HCT116 (cell line): ENCODE measurements at regions not wholly inside any gene's neighbourhood (a gene's known extent, or its start where the extent isn't known, plus 50 kb on each side); places are given as distances from the start of the nearest gene placed in this dataset.

Source experiments
- CBX3 ChIP-seq: IDR thresholded peaks from 2 replicates; pipeline ENCODE4 v1.6.1; 2012; ENCODE audit warnings: low read depth
- CTCF ChIP-seq, 3 experiments: fragments of 200-600 bp in 1 of 3; sonication (generic) in 1 of 3; IDR thresholded peaks in 2 of 3; conservative IDR thresholded peaks in 1 of 3; 2 replicates each; pipeline ENCODE4 v1.5.1; 2012 to 2017; ENCODE audit warnings: low read depth in 2 of 3, low read length in 2 of 3, antibody characterized with exemption in 1 of 3, borderline replicate concordance in 1 of 3, control low read depth in 1 of 3, mild to moderate bottlenecking in 1 of 3, mixed read lengths in 1 of 3, mixed run types in 1 of 3, moderate library complexity in 1 of 3; ENCODE audit not compliant: insufficient read depth in 1 of 3
- EZH2phosphoT487 ChIP-seq: fragments of 200-600 bp; IDR thresholded peaks from 2 replicates; pipeline ENCODE4 v1.6.1; 2018; ENCODE audit warnings: antibody characterized with exemption, borderline replicate concordance
- POLR2A ChIP-seq: IDR thresholded peaks from 2 replicates; pipeline ENCODE4 v1.7.0; 2011; ENCODE audit warnings: borderline replicate concordance; ENCODE audit not compliant: insufficient read depth, insufficient read length; ENCODE audit errors: extremely low read depth
- SP1 ChIP-seq: IDR thresholded peaks from 2 replicates; pipeline ENCODE4 v1.6.1; 2012; ENCODE audit warnings: low read depth
- YY1 ChIP-seq: IDR thresholded peaks from 2 replicates; pipeline ENCODE4 v1.6.1; 2011; ENCODE audit warnings: low read length, low read depth, moderate library complexity, mild to moderate bottlenecking; ENCODE audit not compliant: insufficient replicate concordance; ENCODE audit errors: extremely low read depth
- TF ChIP-seq, protein P1 (sequence below): IDR thresholded peaks from 2 replicates; pipeline ENCODE4 v1.6.1; 2011; ENCODE audit warnings: mild to moderate bottlenecking, low read length, moderate library complexity; ENCODE audit not compliant: insufficient replicate concordance; ENCODE audit errors: extremely low read depth

DNA sequence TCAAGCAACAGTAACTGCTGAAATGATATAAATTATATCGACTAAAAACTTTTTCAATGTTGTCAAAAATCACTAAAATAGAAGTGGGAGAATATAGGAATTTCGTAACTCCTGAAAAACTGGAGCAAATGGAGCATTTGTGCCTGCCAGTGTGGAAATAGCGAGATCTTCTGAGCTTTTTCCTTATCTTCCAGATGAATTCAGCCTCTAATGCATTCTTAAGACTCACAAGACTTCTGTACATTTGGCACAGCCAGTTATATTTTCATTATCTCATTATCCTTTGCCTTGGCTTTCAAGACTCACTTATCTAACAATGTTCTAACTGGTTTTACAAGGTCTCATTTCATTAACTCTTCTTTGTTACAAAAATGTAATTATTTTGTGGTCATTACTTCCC, 252.4 kb downstream of the GXYLT1 start:
- TF ChIP-seq YY1 (no peak), CBX3 (no peak), EZH2phosphoT487 (no peak), CTCF (IDR thresholded peaks at IDR 0.05 in 2 of 3, conservative IDR thresholded peaks at IDR 0.05 in 1 of 3; ENCODE audit: borderline replicate concordance in 1 of 3, insufficient read depth in 1 of 3, low read depth in 2 of 3, low read length in 2 of 3) (no peak), POLR2A (no peak), SP1 (no peak)
- TF ChIP-seq, protein P1, sequence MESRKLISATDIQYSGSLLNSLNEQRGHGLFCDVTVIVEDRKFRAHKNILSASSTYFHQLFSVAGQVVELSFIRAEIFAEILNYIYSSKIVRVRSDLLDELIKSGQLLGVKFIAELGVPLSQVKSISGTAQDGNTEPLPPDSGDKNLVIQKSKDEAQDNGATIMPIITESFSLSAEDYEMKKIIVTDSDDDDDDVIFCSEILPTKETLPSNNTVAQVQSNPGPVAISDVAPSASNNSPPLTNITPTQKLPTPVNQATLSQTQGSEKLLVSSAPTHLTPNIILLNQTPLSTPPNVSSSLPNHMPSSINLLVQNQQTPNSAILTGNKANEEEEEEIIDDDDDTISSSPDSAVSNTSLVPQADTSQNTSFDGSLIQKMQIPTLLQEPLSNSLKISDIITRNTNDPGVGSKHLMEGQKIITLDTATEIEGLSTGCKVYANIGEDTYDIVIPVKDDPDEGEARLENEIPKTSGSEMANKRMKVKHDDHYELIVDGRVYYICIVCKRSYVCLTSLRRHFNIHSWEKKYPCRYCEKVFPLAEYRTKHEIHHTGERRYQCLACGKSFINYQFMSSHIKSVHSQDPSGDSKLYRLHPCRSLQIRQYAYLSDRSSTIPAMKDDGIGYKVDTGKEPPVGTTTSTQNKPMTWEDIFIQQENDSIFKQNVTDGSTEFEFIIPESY: no peak
